Thoracic aorta (tissue), 2 donors: ENCODE measurements at regions not wholly inside any gene's neighbourhood (a gene's known extent, or its start where the extent isn't known, plus 50 kb on each side); places are given as distances from the start of the nearest gene placed in this dataset.

ENCODE experiments used
- ATAC-seq: fragments of 150-250 bp; one replicate; pipeline ENCODE4 v1.8.0; 2017; ENCODE audit warnings: low read depth; ENCODE audit not compliant: insufficient number of reproducible peaks, low FRiP score
- DNase-seq: peaks from one replicate; pipeline ENCODE4 v3.0.0-alpha.2; 2020; ENCODE audit warnings: low spot score
- H3K27ac ChIP-seq, 2 donors: fragments of 200-600 bp; sonication (generic); 1 replicate in 1 of 2; 2 replicates in 1 of 2; pipeline ENCODE4 v1.5.1; 2016; ENCODE audit warnings: mild to moderate bottlenecking in 2 of 2, moderate library complexity in 2 of 2
- H3K27me3 ChIP-seq: fragments of 200-600 bp; sonication (generic); replicated peaks from 2 replicates; pipeline ENCODE4 v1.6.0; 2016; ENCODE audit warnings: mild to moderate bottlenecking; ENCODE audit not compliant: insufficient read depth
- H3K36me3 ChIP-seq: fragments of 200-600 bp; sonication (generic); one replicate; pipeline ENCODE4 v1.5.1; 2016
- H3K4me1 ChIP-seq, 2 donors: fragments of 200-600 bp; sonication (generic); 1 replicate in 1 of 2; 2 replicates in 1 of 2; pipeline versions ENCODE4 v1.5.1 to v1.6.0; 2016; ENCODE audit warnings: low read depth in 2 of 2, mild to moderate bottlenecking in 1 of 2; ENCODE audit not compliant: control insufficient read depth in 1 of 2
- H3K4me3 ChIP-seq: fragments of 200-600 bp; sonication (generic); 2 replicates; pipeline ENCODE4 v1.5.1; 2016; ENCODE audit warnings: mild to moderate bottlenecking
- H3K9me3 ChIP-seq: fragments of 200-600 bp; sonication (generic); 2 replicates; pipeline ENCODE4 v1.5.1; 2016
- TF ChIP-seq, protein P1 (sequence below): fragments of 200-600 bp; sonication (generic); IDR thresholded peaks from one replicate; pipeline ENCODE4 v1.5.1; 2019; ENCODE audit warnings: antibody characterized with exemption

DNA sequence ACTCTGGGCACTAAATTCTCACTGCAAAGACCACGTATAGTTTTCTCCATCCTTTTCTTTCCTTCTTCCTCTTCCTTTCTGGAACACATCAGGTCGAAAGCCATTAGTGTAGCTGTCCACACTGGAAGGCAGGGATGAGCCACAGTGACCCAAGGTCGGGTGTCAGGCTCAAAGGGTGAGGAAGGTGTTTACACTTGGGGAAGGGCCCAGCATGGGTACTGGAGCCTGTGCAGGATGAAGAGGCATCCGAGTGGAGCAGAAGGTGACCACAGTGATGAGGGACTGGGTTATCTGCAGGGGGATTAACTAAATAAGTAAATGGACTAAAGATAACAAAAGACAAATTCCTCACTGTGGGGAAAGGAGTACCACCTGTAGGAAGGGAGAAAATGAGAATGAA lies 164.0 kb downstream of the SOX9 start:
- Histone ChIP-seq H3K4me3 (no peak overlapping the region), H3K27me3 (no peaks in the 10 kb centered on the region), H3K4me1 (no peaks in the 10 kb centered on the region), H3K27ac (no peak overlapping the region), H3K9me3 (no peaks in the 10 kb centered on the region), H3K36me3 (no peaks in the 10 kb centered on the region)
- DNase-seq (no peak), ATAC-seq (no peak)
- TF ChIP-seq, protein P1, sequence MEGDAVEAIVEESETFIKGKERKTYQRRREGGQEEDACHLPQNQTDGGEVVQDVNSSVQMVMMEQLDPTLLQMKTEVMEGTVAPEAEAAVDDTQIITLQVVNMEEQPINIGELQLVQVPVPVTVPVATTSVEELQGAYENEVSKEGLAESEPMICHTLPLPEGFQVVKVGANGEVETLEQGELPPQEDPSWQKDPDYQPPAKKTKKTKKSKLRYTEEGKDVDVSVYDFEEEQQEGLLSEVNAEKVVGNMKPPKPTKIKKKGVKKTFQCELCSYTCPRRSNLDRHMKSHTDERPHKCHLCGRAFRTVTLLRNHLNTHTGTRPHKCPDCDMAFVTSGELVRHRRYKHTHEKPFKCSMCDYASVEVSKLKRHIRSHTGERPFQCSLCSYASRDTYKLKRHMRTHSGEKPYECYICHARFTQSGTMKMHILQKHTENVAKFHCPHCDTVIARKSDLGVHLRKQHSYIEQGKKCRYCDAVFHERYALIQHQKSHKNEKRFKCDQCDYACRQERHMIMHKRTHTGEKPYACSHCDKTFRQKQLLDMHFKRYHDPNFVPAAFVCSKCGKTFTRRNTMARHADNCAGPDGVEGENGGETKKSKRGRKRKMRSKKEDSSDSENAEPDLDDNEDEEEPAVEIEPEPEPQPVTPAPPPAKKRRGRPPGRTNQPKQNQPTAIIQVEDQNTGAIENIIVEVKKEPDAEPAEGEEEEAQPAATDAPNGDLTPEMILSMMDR = no peak

DNA sequence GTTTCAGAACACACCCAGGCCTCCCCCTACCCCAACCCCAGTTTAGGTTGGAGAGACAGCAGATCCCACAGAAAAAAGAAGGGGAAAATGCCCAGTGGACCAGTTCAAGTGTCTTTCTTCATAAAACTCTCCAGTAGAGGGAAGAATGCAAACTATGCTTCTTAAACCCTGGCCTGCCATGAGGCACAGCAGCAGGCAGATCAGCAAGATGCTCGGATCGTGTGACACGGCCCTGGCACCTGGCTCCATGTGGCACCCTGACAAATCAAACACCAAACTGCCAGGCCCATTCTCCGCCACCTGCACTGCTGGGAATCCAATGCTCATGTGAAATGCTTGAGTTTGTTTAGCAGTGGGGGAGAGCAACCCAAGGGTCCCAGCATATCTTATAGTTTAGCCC lies 166.8 kb downstream of the SOX9 start:
- H3K9me3 ChIP-seq = no peaks in the 10 kb centered on the region
- ATAC-seq (no peak), DNase-seq (no peak)
- H3K4me3 ChIP-seq = no peak overlapping the region
- TF ChIP-seq, protein P1 = no peak
- H3K4me1 ChIP-seq = no peaks in the 10 kb centered on the region
- no peak overlapping the region for H3K27ac ChIP-seq
- H3K36me3 ChIP-seq = no peaks in the 10 kb centered on the region
- H3K27me3 ChIP-seq = no peaks in the 10 kb centered on the region

DNA sequence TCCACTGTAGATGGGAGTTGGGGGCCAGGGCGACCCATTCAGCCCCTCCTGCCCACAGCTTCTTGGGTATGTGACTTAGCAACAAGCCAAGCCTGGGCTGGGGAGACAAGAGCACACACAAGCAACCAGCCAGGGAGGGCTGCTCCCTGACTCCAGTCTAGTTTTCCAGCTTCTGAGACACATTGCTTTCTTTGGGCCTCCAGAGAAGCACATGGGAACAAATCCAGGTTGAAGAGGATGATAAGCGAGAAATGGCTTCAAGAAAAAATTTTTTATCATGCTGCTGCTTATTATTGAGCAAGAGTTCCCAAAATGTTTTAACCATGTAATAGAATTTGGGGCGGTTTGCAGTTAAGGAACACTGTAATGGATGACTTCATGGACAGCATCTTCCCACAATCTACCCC lies 173.7 kb downstream of the SOX9 start:
- TF ChIP-seq, protein P1 = no peak
- no peak overlapping the region for H3K4me3 ChIP-seq
- ATAC-seq = no peak

DNA sequence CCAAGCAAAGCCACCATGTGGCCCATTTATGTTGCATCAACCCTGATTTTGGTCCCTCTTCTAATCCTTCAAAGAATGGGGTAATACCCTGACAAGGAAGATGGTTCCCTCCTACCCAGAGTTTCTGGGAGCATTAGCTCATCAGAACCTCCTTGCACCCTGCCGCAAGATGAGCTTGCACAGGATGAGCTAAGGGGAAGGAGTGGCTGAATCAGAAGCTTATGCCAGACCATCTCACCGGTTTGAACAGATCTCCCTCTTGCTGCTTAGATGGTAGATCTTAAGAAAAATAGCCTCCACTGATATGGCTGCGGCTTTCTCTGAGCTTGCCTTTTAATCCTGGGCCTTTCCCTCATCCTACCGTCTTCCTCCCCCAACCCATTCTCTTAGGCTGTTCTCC lies 175.1 kb downstream of the SOX9 start:
- ATAC-seq = no peak
- H3K27ac ChIP-seq = no peak overlapping the region
- no peaks in the 10 kb centered on the region for H3K27me3 ChIP-seq
- TF ChIP-seq, protein P1 = no peak
- DNase-seq = no peak
- no peak overlapping the region for H3K4me3 ChIP-seq
- H3K4me1 ChIP-seq = no peaks in the 10 kb centered on the region
- H3K36me3 ChIP-seq = no peaks in the 10 kb centered on the region
- H3K9me3 ChIP-seq = no peaks in the 10 kb centered on the region

More for the DNA sequence above, 173.7 kb downstream of the SOX9 start:
- H3K27me3 ChIP-seq = no peaks in the 10 kb centered on the region
- H3K4me1 ChIP-seq = no peaks in the 10 kb centered on the region
- H3K9me3 ChIP-seq = no peaks in the 10 kb centered on the region
- no peak overlapping the region for H3K27ac ChIP-seq
- no peak for DNase-seq
- H3K36me3 ChIP-seq = no peaks in the 10 kb centered on the region

- Histone ChIP-seq H3K4me1 (no peaks in the 10 kb centered on the region), H3K9me3 (no peaks in the 10 kb centered on the region), H3K36me3 (no peaks in the 10 kb centered on the region), H3K27ac (no peak overlapping the region), H3K27me3 (no peaks in the 10 kb centered on the region), H3K4me3 (no peak overlapping the region)
- DNase-seq = no peak
- TF ChIP-seq, protein P1 = no peak
- no peak for ATAC-seq
These were observed 175.6 kb downstream of the SOX9 start for GRCh38 chr17:72296456-72296855.
